ENCODE measurements at regions not wholly inside any gene's neighbourhood (a gene's known extent, or its start where the extent isn't known, plus 50 kb on each side); places are given as distances from the start of the nearest gene placed in this dataset.

DNA sequence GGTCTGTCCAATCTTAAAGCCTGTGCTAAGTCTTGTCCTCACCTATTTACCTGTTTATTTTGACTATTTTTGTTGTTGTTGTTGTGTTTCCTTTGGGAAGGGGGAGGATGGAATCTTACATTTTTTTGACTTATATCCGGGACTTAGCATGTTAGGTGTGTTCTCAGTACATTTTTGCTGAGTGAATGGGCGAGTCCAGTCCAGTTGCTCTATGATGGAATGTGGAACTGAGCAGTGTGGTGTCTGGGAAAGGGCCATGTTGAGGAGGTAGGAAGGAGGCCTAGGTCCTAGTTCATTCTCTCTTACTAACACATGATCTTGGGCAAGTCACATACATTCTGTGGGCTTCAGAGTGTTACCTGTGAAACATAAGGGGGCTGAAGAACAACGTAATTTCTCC is 80.9 kb upstream of the SLC38A2 start:
- DNase-seq (ENCODE audit: low read depth in 2 of 3, low spot score in 1 of 3), result no peak

DNA sequence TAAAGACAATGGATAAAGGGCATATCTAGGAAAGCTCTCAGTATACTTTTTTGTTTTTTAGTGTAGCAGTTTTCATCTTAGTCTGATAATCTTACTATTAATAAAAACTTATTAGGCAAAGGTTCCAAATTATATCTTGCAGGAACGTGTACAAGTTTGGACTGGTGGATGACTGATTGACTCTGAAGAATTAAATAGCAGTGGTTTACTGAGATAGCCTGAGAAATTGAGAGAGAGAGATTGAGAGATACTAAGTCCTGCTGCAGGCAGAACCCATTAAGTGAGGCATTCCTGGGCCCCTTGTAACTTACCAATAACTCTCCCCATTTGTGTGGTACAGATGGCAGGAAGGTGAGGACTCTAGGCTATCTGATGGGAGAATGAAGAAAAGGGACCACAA is 80.2 kb upstream of the SLC38A2 start:
- no peak for DNase-seq (ENCODE audit: low read depth in 2 of 3, low spot score in 1 of 3)

DNA sequence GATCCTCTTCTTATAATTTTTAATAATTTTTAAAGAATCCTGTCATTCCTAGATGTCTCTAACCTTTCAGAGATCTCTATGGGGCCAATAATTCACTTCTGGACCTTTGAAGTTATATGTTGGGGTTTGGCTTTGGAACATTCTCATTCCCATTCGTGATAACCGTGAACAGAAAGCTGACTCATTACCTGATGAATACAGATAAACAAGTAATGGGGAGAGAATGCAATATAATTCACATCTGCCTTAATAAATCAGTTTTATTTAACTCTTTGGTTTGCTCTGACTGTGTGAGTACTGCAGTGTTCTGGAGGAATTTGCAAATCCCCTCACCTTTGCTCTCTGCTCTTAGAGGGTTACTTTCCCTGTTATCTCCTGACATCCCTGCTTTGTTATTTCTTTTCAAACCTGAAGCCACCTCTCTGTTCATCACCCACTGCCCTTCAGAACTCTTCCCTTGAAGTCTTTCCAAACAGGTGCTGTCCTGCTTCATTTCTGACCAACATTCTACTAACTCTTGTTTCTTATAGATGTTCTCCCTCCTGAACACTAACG is 79.6 kb upstream of the SLC38A2 start:
- DNase-seq (ENCODE audit: low read depth in 2 of 3, low spot score in 1 of 3), result no peak

DNA sequence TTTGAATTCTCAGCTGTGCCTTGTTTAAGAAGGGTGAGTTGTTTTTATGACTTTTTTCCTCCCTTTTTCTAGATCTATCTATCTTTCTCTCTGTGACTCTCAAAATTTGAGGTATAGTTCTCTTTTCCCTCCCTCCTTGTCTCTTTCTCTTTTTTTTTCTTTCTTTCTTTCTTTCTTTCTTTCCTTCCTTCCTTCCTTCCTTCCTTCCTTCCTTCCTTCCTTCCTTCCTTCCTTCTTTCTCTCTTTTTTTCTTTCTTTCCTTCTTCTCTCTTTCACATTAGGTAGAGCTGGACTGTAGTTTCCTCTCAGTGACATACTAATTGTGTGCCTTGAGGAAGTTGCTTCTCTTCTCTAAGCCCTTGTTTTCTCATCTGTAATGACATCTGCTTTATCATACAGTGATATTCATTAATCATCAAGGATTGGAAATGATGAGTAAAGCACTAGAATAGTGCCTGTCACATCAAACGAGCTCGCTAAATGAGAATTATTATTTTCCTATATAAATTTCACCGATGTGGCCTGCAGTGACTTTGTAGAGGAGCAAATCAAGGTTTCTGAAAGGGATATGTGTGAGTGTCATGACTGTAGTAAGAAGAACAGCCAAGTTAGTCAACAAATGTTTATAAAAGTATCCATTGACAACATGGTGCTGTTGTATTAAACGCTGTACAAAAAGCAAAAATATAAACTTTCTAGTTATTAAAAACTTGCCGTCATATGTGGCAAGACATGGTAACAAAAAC is 78.9 kb upstream of the SLC38A2 start:
- DNase-seq (ENCODE audit: low read depth in 2 of 3, low spot score in 1 of 3), result no peak

DNA sequence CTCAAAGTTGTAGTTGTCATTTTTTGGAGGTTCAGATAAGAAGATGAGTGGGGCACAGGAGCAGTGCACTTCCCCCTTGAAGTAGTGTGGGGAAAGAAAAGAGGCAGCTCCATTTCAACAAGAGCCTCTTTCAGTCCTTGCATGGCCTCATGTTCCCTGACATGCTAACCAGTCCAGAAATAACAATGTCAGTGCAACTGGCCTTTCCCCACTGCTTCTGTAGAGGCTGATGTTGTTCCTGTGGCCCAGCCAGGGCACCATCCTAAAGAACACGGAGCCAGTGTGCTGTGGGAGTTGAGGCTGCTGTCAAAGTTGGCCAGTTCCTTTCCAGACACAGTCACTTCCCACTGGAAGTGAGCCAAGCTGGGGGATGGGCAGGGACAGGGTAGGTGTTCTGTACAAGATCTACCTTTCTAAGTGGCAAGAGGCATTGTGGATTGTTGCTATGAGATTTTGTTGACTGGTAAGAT is 77.7 kb upstream of the SLC38A2 start:
- DNase-seq (ENCODE audit: low read depth in 2 of 3, low spot score in 1 of 3), result no peak

DNA sequence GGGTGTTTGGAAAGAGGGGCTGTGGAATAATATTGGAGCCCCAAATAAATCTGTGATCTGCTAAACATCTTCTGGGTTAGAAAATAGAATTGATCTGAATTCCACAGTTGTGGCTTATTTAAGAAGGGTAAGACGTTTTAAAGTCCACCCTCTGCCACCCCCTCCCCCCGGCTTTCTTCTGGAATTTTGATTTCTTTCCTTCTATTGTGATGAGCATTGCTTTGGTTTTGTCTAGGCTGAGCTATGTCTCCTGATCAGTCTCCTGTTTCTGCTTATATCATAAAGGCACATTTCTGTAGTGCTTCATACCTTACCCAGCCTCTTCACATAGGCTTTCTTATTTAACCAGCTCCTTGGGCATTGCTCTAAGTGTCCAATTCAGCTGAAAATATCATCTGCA is 77.3 kb upstream of the SLC38A2 start:
- no peak for DNase-seq (ENCODE audit: low read depth in 2 of 3, low spot score in 1 of 3)

DNA sequence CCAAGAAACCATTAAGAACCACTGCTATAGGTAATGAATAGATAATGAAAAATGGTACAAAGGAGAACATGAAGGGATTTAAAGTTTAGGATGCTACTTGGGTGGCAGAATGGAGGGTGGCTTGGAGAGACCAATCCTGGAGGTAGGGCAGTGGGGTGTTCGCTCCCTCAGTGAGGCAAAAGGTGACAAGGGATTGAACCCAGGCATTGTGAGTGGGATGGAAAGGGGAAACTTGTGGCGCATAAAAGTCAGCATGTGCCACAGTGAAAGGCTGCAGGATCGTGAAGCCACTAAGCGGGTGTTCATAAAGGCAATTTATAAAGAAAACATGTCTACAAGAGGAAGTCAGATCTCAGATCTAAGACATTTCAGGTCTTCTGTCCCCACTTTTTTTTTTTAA is 76.7 kb upstream of the SLC38A2 start:
- DNase-seq (ENCODE audit: low read depth in 2 of 3, low spot score in 1 of 3), result no peak

DNA sequence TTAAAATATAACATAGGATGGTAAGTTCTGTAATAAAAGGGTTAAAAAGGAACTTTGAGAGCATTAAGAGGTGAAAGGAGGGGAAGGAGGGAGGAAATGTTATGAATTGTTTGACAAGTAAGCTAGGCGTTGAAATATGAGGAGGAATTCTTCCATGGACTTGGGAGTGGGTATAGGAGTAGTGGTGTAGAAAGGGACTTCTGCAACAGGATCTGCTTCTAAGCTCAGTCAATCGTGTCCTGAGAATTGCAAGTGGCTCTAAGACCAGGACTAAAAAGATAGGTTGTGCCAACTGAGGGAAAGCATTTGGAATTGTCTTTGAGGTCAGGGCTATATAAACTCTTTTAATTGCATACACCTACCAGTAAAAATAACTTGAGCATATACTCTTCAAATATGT is 74.1 kb upstream of the SLC38A2 start:
- DNase-seq (ENCODE audit: low read depth in 2 of 3, low spot score in 1 of 3), result no peak

DNA sequence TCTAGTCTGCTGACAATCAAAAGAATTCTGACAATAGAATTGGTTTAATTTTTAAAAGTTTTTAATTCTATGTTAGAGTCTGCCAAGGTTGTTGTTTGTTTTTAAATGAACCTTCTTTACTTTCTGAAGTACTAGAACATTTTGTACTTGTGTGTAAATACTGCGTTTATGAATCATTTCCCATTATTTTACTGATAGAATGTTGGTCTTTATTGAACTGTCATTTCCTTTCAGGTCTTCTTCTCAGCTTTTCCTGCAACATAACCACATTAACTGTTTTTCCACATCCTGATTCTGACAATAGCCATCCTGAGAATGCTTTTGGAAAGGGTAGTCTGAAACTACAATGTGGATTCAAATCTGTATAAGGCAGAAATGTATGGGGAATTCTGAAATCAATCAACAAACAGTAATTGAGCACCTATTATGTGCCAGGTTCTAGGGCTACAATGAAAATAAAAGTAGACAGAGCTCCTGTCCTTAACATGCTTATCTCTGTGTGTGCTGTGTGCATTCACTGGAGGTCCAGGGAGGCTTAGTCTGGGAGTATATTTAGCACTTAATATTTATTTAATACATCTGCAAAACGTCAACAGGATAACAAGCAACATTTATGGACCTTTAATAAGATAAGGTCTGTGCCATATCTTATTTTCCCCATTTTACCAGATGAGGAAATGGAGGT is 73.1 kb upstream of the SLC38A2 start:
- no peak for DNase-seq (ENCODE audit: low read depth in 2 of 3, low spot score in 1 of 3)

DNA sequence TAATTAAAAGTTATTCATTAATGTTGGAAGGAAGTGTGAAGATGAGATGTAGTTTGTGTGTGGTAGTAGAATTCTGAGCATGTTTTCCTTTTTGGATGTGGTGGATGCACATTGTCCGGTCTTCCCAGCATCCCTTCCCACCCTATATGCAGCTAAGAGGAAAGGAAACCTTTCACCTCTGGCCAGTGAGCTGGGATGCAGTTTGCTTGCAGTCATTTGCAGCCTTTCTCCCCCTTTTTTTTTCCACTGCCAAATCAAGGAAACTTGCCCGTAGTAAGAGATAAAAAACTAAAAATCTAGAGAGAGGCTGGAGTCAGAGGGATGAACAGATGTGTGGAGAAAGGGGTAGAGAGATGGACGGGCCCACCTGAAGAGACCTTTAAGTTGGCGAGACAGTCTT is 72.5 kb upstream of the SLC38A2 start:
- no peak for DNase-seq (ENCODE audit: low read depth in 2 of 3, low spot score in 1 of 3)

DNA sequence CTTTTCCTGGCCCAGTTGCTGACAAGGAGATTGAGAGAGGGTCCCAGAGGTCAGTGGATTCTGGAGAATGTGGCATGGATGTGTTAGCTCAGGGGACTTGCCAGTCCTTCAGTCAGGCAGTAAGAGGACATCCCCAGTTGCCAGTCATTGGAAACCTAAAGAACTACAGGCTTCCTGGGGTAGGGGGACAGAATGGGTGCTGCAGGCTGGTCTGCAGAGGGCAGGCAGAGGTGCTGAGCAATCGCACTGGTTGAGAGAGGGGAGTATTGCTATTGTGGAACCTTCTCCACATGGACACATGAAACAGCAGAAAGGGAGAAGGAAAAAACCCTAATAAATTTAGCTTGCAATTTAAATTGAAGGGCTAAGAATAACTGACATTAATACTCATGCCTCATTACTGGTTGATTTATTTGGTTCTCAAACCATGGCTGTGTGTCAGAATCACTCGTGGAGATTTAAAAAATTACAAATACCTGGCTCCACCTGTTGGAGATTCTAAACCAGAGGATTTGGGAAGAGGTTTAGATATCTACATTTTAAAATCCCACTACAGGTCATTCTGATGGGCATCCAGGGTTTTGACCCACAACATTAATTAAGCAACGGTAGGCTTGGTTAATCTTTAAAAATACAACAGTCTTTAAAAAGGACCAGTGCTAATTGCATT is 71.2 kb upstream of the SLC38A2 start:
- DNase-seq (ENCODE audit: low read depth in 2 of 3, low spot score in 1 of 3), result no peak

DNA sequence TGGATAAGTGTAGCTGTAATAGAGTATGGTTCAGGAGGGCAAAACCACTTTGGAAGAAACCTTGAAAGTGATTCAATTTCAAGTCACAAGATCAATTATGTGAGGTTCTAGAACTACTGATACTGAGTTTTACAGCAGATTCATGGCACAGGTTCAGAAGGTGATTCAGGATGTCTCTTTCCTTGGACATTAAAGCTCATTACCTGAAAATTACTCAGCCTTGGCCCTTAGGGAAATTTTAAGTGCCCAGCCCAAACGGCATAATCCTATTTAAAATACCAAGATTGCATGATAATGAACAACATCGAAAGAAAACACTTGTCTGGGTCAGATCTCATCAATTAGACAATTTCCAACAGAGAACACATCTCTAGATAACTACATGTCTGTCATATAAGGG is 70.2 kb upstream of the SLC38A2 start:
- no peak for DNase-seq (ENCODE audit: low read depth in 2 of 3, low spot score in 1 of 3)

DNA sequence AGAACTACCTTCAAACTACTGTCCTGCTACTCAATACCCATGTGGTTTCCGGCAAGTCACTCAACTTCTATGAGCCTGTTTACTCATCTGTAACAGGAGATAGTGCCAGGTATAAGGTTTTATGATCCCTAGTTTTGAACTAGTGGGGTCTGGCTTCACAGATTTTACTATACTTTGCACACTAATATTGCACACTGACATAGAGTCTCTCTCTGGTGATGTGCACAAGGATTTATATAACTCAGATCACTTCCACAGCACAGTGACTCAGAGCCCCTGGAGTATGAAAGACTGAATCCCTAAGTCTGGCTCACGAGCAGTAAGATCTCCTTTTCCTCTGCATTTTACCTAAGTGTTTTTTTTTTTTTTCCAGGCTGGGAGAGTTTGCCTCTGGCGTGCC is 69.7 kb upstream of the SLC38A2 start:
- no peak for DNase-seq (ENCODE audit: low read depth in 2 of 3, low spot score in 1 of 3)

DNA sequence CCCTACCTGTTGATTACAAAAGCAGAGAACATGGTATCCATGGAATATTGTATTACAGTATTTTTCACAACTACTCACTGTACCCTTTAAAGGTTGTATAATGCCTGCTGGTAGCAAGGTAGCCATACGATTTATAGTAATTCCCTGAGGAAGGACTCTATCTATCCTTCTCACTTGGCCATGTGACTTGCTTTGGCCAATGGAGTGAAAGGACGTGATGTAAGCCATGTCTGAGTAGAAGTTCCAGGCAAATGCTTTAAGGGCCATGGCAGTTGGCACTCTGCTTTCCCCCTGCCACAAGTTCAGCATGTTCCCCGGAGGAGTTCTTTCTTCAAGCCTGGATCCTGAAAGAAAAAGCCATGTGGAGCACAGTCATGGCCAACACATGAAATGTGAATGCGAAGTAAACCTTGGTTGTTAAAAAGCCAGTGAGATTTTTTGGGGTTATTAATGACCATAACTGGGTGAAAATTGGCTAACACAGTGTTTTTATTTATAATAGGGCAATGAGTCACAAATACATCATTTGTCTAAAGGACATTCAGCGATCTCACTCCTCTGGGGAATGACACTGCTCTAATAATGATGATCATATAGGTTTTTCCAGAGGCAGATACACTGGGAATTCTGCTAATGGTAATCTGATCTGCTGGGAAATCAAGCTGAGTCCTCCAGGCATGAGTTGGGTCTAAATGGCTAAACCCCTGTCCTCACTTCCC is 67.4 kb upstream of the SLC38A2 start:
- no peak for DNase-seq (ENCODE audit: low read depth in 2 of 3, low spot score in 1 of 3)

DNA sequence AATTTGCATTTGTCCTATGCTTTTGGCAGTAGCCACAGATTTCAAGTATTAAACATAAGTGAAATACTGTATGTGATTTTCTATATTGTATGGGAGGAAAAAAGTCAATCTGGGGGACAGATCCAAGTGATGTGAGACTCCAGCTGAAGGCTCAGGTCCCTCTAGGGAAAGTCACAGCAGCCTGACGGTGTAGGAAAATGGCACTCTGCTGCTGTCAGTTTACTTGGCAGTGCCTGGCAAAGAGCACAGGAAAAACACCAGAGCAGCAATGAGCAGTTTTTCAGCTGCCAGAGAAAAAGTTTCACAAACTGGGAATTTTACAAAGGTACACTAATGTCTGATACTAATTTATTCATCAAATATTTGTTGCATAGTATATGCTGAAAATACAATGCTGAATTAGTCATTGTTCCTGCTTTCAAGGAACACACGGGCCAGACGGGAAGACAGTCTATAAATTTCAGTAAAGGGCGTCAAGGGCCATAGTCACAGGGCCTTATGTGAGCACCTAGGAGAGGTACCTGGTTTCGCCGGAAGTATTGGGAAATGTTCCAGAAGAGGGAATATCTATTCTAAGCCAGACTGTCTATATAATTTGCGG is 66.2 kb upstream of the SLC38A2 start:
- no peak for DNase-seq (ENCODE audit: low read depth in 2 of 3, low spot score in 1 of 3)

DNA sequence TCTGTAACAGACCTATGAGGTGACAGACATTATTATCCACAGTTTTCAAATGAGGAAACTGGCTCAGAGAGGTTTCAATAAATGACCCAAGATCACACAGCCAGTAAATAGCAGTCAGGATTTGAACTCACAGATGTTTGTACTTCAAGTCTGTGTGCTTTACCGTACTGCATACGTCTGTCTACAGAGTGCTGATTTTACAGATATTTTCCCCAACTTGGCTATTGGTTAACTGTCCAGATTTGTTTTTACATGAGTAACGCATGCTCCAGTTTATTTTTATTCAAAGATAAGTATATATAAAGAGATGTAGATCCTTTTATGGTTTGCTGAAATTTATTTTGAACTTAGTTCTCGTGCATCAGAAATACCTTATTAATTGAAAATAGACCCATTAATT is 65.7 kb upstream of the SLC38A2 start:
- DNase-seq (ENCODE audit: low read depth in 2 of 3, low spot score in 1 of 3), result no peak

DNA sequence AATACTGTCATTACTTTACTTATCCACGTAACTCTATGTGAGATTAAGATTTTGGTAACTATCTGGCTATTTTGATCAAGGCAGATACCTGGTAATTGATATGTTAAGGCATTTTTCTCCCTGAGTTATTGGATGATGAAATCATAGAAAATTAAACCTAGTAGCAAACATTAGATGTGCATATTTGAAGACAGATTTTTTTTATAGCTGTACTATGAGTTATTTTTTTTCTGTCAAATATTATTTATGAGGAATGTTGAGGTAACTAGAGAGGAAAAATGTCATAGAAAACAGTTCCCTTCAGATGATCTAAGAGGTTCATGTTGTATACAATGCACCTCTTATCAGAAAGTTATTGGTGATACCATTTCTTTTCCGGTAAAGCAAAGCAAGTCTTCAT is 64.9 kb upstream of the SLC38A2 start:
- DNase-seq (ENCODE audit: low read depth in 2 of 3, low spot score in 1 of 3), result no peak

DNA sequence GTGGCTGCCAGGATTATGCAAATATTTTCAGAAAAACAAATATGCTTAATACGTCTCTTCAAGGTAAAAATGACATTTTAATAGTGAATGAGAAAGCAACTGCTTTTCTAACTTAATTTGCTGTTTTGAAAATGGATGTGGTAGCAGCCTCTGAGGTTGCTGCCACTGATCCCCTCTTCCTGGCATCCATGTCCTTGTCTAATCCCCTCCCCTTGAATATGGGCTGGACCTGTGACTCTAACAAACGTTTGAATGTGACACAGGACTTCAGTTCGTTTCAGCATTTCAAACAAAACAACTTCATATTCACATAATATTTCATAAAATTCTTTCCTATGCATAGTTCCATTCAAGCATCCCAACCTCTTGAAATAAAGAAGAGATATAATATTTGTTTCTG is 64.2 kb upstream of the SLC38A2 start:
- DNase-seq (ENCODE audit: low read depth in 2 of 3, low spot score in 1 of 3), result no peak

DNA sequence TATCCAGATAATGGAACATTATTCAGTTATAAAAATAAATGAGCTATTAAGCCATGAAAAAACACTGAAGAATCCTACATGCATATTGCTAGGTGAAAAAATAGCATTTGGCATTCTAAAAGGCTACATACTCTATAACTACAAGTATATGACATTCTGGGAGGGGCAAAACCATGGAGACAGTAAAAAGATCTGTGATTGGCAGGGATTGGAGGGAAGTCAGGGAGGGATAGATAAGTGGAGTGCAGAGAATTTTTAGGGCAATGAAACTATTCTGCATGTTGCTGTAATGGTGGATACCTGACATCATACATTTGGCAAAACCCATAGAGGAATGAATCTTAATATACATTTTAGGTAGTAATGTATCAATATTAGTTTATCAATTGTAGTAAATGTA is 63.1 kb upstream of the SLC38A2 start:
- DNase-seq (ENCODE audit: low read depth in 2 of 3, low spot score in 1 of 3), result no peak

DNA sequence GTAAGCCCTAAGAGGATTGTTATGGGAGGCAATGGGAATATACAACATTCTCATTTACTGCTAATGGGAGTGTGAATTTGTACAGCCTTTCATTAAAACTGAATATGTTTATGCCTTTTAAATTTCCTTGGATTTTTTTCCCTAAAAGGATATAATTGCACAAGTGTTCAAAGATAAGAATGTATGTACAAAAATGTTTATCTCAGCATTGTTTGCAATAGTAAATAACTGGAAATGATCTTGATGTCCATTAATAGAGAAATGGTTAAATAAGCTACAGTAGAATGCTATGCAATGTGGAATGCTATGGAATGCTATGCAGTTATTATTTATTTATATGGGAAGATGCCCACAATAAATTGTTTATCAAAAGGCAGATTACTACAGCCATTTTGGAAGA is 62.5 kb upstream of the SLC38A2 start:
- DNase-seq (ENCODE audit: low read depth in 2 of 3, low spot score in 1 of 3), result no peak

DNA sequence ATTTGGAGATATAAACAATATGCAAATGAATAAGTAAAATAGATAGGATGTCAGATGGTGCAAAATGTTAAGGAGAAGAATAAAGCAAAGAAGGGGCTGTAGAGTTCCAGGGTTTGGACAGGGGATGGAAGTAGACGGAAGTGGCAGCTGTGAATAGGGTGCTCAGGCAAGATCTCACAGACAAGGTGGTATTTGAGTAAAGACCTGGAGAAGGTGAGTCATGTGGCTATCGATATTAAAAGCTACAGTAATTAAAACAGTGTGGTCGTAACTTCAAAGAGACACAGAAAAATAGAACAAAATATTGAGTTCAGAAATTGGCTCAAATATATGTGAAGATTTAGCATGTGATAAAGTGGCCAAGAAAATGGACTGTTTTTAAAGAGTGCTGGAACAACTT is 61.3 kb upstream of the SLC38A2 start:
- DNase-seq (ENCODE audit: low read depth in 2 of 3, low spot score in 1 of 3), result no peak
